ENCODE measurements at regions not wholly inside any gene's neighbourhood (a gene's known extent, or its start where the extent isn't known, plus 50 kb on each side); places are given as distances from the start of the nearest gene placed in this dataset.

- no peak for TF ChIP-seq CTCF (IDR thresholded peaks at IDR 0.05 in 4 of 5, conservative IDR thresholded peaks at IDR 0.05 in 1 of 5)
- no peak for TF ChIP-seq POLR2A (IDR thresholded peaks at IDR 0.05)
Observed at GRCh38 chr6:28673417-28673786, 147.7 kb downstream of the GPX5 start.
